ENCODE measurements at regions not wholly inside any gene's neighbourhood (a gene's known extent, or its start where the extent isn't known, plus 50 kb on each side); places are given as distances from the start of the nearest gene placed in this dataset.

DNA sequence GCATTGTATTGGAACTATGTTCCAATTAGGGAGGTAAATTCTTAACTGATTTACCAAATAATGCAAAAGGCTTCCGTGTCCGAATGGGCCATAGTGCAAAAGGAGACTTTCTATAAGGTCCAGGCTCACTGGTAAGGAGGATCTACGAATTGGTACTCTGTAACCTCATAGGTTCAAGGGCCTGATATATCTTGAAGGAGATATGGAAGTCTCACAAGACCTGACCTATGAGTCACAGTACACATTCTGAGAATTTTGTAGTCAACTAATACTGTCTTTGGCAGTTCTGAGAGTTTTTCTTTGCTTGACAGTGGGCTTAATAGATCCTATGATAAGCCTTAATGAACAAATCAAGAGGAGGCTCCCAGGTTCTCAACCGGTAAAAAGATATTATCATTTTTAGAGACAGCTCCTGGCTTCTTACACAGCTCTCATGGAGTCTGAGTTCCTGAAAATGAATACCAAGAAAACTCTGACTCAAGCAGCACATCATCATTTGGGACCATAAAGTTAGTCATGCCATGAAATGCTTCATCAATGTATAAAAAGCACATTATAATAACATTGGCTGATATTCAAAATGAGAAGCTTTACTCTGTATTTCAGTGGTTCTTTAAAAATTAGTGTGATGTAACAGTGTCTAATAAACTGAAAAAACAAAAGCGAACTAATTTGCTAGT is 1275.2 kb upstream of the CRIM1 start:
- Histone ChIP-seq H3K27me3 (replicated peaks; ENCODE audit: control insufficient read depth, insufficient read depth, low read length) (no peaks in the 10 kb centered on the region), H3K36me3 (ENCODE audit: control insufficient read depth, insufficient read depth, low read length) (no peaks in the 10 kb centered on the region), H3K4me3 (ENCODE audit: low read depth, low read length) (no peak overlapping the region), H3K9me3 (no peaks in the 10 kb centered on the region), H3K4me1 (no peaks in the 10 kb centered on the region)
- H3K4me1 Mint-ChIP-seq (ENCODE audit: low read depth, unreplicated experiment), result no peaks in the 10 kb centered on the region
- H3K27me3 Mint-ChIP-seq (ENCODE audit: insufficient read depth, unreplicated experiment), result peaks cover 2% of the 10 kb centered on the region
- H3K36me3 Mint-ChIP-seq (ENCODE audit: insufficient read depth, unreplicated experiment), result no peaks in the 10 kb centered on the region
- H3K4me3 Mint-ChIP-seq (ENCODE audit: unreplicated experiment), result no peak overlapping the region
- TF ChIP-seq, protein P1, sequence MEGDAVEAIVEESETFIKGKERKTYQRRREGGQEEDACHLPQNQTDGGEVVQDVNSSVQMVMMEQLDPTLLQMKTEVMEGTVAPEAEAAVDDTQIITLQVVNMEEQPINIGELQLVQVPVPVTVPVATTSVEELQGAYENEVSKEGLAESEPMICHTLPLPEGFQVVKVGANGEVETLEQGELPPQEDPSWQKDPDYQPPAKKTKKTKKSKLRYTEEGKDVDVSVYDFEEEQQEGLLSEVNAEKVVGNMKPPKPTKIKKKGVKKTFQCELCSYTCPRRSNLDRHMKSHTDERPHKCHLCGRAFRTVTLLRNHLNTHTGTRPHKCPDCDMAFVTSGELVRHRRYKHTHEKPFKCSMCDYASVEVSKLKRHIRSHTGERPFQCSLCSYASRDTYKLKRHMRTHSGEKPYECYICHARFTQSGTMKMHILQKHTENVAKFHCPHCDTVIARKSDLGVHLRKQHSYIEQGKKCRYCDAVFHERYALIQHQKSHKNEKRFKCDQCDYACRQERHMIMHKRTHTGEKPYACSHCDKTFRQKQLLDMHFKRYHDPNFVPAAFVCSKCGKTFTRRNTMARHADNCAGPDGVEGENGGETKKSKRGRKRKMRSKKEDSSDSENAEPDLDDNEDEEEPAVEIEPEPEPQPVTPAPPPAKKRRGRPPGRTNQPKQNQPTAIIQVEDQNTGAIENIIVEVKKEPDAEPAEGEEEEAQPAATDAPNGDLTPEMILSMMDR (IDR thresholded peaks at IDR 0.05; ENCODE audit: insufficient read depth in 1 of 2, low read depth in 1 of 2, low read length in 1 of 2, severe bottlenecking in 1 of 2, unreplicated experiment in 1 of 2), result no peak
- intact Hi-C loops (cut with micrococcal nuclease; ENCODE audit: unreplicated experiment), result no loop called here
- no peaks in the 10 kb centered on the region for H3K9me3 Mint-ChIP-seq (ENCODE audit: unreplicated experiment)
- BruUV-seq (replicated peaks), result no TSS peak
- DNase-seq, result no peak
- no peak overlapping the region for H3K27ac Mint-ChIP-seq (ENCODE audit: unreplicated experiment)
- CTCF ChIA-PET, result no interaction called here
- POLR2A ChIA-PET, result no interaction called here

GRCh38 chr2:35067420-35067819 is 1288.2 kb upstream of the CRIM1 start:
- H3K4me3 ChIP-seq (ENCODE audit: low read depth, low read length), result no peak overlapping the region
- DNase-seq, result no peak
- CTCF ChIA-PET, result no interaction called here
- no peaks in the 10 kb centered on the region for H3K27me3 ChIP-seq (replicated peaks; ENCODE audit: control insufficient read depth, insufficient read depth, low read length)
- Mint-ChIP-seq H3K27me3 (ENCODE audit: insufficient read depth, unreplicated experiment) (peaks cover 2% of the 10 kb centered on the region), H3K9me3 (ENCODE audit: unreplicated experiment) (no peaks in the 10 kb centered on the region), H3K36me3 (ENCODE audit: insufficient read depth, unreplicated experiment) (no peaks in the 10 kb centered on the region), H3K4me3 (ENCODE audit: unreplicated experiment) (no peak overlapping the region), H3K4me1 (ENCODE audit: low read depth, unreplicated experiment) (no peaks in the 10 kb centered on the region), H3K27ac (ENCODE audit: unreplicated experiment) (no peak overlapping the region)
- POLR2A ChIA-PET, result no interaction called here
- 0 out of 2 replicates have a peak, but pooled peaks cover 4% of the 10 kb centered on the region for H3K9me3 ChIP-seq
- no peaks in the 10 kb centered on the region for H3K36me3 ChIP-seq (ENCODE audit: control insufficient read depth, insufficient read depth, low read length)
- intact Hi-C loops (cut with micrococcal nuclease; ENCODE audit: unreplicated experiment), result no loop called here
- no peaks in the 10 kb centered on the region for H3K4me1 ChIP-seq
- TF ChIP-seq, protein P1 (IDR thresholded peaks at IDR 0.05; ENCODE audit: insufficient read depth in 1 of 2, low read depth in 1 of 2, low read length in 1 of 2, severe bottlenecking in 1 of 2, unreplicated experiment in 1 of 2), result no peak
- no TSS peak for BruUV-seq (replicated peaks)

DNA sequence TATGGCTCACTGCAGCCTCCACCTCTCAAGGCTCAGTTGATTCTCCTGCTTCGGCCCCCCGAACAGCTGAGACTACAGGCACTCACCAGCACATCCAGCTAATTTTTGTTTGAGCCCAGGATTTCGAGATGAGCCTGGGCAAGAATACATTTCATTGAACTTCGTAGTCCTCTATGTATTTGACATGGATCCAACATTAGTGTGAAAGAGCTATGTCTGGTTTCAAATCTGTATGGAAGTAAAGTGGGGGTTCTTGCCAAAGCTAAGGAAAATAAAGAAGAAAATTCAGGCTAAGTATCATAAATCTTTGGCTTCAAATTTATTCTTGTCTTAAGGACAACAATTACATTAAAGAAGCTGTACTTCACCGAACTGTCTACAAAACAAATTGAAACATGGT is 1291.7 kb upstream of the CRIM1 start:
- Mint-ChIP-seq H3K9me3 (ENCODE audit: unreplicated experiment) (no peaks in the 10 kb centered on the region), H3K4me1 (ENCODE audit: low read depth, unreplicated experiment) (no peaks in the 10 kb centered on the region), H3K36me3 (ENCODE audit: insufficient read depth, unreplicated experiment) (no peaks in the 10 kb centered on the region), H3K27ac (ENCODE audit: unreplicated experiment) (no peak overlapping the region), H3K4me3 (ENCODE audit: unreplicated experiment) (no peak overlapping the region), H3K27me3 (ENCODE audit: insufficient read depth, unreplicated experiment) (peaks cover 2% of the 10 kb centered on the region)
- POLR2A ChIA-PET, result no interaction called here
- Histone ChIP-seq H3K36me3 (ENCODE audit: control insufficient read depth, insufficient read depth, low read length) (no peaks in the 10 kb centered on the region), H3K4me3 (ENCODE audit: low read depth, low read length) (no peak overlapping the region), H3K4me1 (no peaks in the 10 kb centered on the region), H3K27me3 (replicated peaks; ENCODE audit: control insufficient read depth, insufficient read depth, low read length) (no peaks in the 10 kb centered on the region), H3K9me3 (no peaks in the 10 kb centered on the region)
- no TSS peak for BruUV-seq (replicated peaks)
- TF ChIP-seq, protein P1 (IDR thresholded peaks at IDR 0.05; ENCODE audit: insufficient read depth in 1 of 2, low read depth in 1 of 2, low read length in 1 of 2, severe bottlenecking in 1 of 2, unreplicated experiment in 1 of 2), result no peak
- CTCF ChIA-PET, result no interaction called here
- DNase-seq, result no peak
- intact Hi-C loops (cut with micrococcal nuclease; ENCODE audit: unreplicated experiment), result no loop called here

All from Caco-2 (cell line).